ENCODE measurements at regions not wholly inside any gene's neighbourhood (a gene's known extent, or its start where the extent isn't known, plus 50 kb on each side); places are given as distances from the start of the nearest gene placed in this dataset.

DNA sequence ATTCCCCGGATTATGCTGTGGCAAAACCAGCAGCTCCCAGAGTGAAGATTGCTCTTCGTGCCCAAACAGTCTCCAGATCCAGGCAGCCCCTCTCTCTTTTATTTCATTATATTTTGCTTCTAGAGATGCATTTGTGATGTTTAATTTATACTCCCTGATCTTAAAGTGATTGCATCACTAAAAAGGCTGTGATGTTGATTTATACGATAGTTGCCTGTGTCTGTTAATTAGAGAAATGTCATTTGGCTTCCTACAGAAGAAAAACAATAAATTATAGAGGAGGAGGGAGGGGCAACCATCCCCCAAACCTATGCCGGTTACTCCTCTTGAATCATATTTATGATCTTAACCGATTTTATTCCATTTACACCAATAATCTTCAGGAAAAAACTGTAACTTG, 615.3 kb downstream of the TOX3 start:
- no TSS peak for BruUV-seq (replicated peaks)
- no peak for TF ChIP-seq EZH2phosphoT487 (IDR thresholded peaks at IDR 0.05; ENCODE audit: borderline replicate concordance, low read depth, low read length)
- TF ChIP-seq, protein P1, sequence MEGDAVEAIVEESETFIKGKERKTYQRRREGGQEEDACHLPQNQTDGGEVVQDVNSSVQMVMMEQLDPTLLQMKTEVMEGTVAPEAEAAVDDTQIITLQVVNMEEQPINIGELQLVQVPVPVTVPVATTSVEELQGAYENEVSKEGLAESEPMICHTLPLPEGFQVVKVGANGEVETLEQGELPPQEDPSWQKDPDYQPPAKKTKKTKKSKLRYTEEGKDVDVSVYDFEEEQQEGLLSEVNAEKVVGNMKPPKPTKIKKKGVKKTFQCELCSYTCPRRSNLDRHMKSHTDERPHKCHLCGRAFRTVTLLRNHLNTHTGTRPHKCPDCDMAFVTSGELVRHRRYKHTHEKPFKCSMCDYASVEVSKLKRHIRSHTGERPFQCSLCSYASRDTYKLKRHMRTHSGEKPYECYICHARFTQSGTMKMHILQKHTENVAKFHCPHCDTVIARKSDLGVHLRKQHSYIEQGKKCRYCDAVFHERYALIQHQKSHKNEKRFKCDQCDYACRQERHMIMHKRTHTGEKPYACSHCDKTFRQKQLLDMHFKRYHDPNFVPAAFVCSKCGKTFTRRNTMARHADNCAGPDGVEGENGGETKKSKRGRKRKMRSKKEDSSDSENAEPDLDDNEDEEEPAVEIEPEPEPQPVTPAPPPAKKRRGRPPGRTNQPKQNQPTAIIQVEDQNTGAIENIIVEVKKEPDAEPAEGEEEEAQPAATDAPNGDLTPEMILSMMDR (conservative IDR thresholded peaks at IDR 0.05; ENCODE audit: low read length), result no peak
- no peaks in the 10 kb centered on the region for H3K9me3 ChIP-seq (ENCODE audit: low read length)

DNA sequence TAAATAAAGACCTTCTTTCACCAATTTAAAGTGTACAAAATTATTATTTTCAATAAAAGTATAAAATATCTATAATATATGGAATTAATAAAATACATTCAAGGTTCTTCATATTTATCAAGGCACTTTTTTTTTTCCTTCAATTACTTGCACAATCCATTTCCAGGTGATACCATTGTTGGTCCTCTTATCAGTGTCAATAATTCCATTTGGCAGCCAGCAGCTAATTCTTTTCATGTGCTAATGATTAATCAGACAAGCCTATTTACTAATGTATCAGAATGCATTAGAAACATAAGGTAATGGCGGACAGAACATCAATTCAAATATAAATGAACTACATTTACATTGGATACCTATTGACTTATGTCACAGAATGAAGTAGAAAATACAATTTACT, 622.2 kb downstream of the TOX3 start:
- BruUV-seq (replicated peaks), result no TSS peak
- H3K9me2 ChIP-seq (ENCODE audit: insufficient read depth, low read length), result no peaks in the 10 kb centered on the region
- intact Hi-C loops (cut with micrococcal nuclease; ENCODE audit: unreplicated experiment), result no loop called here
- H3K4me2 ChIP-seq (ENCODE audit: low read length), result no peak overlapping the region
- H3K4me3 ChIP-seq (ENCODE audit: low read depth, low read length, poor library complexity, severe bottlenecking), result no peak overlapping the region
- ChIA-PET POLR2A (interaction anchor here (1.2 kb wide), 1 partner anchor 31 kb away, joined by 3 read pairs; no protein-coding TSS in a partner anchor), CTCF (ENCODE audit: unreplicated experiment) (no interaction called here)
- H3K4me1 ChIP-seq (ENCODE audit: insufficient read depth, low read length, poor library complexity, severe bottlenecking), result no peaks in the 10 kb centered on the region
- no peaks in the 10 kb centered on the region for H3K9me3 ChIP-seq (ENCODE audit: low read length)
- H2AFZ ChIP-seq (ENCODE audit: low read length), result no peak overlapping the region
- H3K36me3 ChIP-seq (ENCODE audit: insufficient read depth, low read length), result no peaks in the 10 kb centered on the region
- no peaks in the 10 kb centered on the region for H3K79me2 ChIP-seq (ENCODE audit: insufficient read depth, low read depth, low read length)
- TF ChIP-seq, protein P1 (conservative IDR thresholded peaks at IDR 0.05; ENCODE audit: low read length), result no peak
- no peak for TF ChIP-seq EZH2phosphoT487 (IDR thresholded peaks at IDR 0.05; ENCODE audit: borderline replicate concordance, low read depth, low read length)
- no peaks in the 10 kb centered on the region for H4K20me1 ChIP-seq (ENCODE audit: insufficient read depth, low read length)
- no peak for DNase-seq (ENCODE audit: low spot score)
- H3K27ac ChIP-seq (ENCODE audit: low read depth, low read length, poor library complexity, severe bottlenecking), result no peak overlapping the region

More for the DNA sequence above, 615.3 kb downstream of the TOX3 start:
- DNase-seq (ENCODE audit: low spot score), result no peak
- Histone ChIP-seq H2AFZ (ENCODE audit: low read length) (no peak overlapping the region), H3K27ac (ENCODE audit: low read depth, low read length, poor library complexity, severe bottlenecking) (no peak overlapping the region), H3K4me1 (ENCODE audit: insufficient read depth, low read length, poor library complexity, severe bottlenecking) (no peaks in the 10 kb centered on the region), H3K4me3 (ENCODE audit: low read depth, low read length, poor library complexity, severe bottlenecking) (no peak overlapping the region), H4K20me1 (ENCODE audit: insufficient read depth, low read length) (no peaks in the 10 kb centered on the region), H3K4me2 (ENCODE audit: low read length) (no peak overlapping the region), H3K36me3 (ENCODE audit: insufficient read depth, low read length) (no peaks in the 10 kb centered on the region), H3K9me2 (ENCODE audit: insufficient read depth, low read length) (no peaks in the 10 kb centered on the region), H3K79me2 (ENCODE audit: insufficient read depth, low read depth, low read length) (no peaks in the 10 kb centered on the region)
- ChIA-PET POLR2A (no interaction called here), CTCF (ENCODE audit: unreplicated experiment) (no interaction called here)
- intact Hi-C loops (cut with micrococcal nuclease; ENCODE audit: unreplicated experiment), result no loop called here

DNA sequence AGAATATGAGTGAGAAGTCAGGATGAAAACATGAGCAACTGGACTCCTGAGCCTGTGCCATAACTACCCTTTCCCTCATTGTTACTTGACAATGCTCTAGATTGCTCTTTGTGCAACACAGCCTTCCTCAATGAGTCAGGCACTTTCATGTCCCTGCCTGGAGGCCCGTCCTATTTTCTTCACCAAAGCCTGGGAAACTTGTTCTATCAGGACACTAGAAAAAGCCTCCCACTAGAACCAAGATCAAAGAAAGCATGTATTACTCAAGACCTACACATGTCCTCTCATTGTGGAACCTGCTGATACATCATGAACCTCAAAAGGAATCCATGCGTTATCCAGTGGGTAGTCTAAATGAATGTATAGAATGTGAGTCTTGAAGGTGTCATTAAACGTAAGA, 624.5 kb downstream of the TOX3 start:
- no peak for TF ChIP-seq EZH2phosphoT487 (IDR thresholded peaks at IDR 0.05; ENCODE audit: borderline replicate concordance, low read depth, low read length)
- TF ChIP-seq, protein P1 (conservative IDR thresholded peaks at IDR 0.05; ENCODE audit: low read length), result no peak
- Histone ChIP-seq H3K27ac (ENCODE audit: low read depth, low read length, poor library complexity, severe bottlenecking) (no peak overlapping the region), H3K9me2 (ENCODE audit: insufficient read depth, low read length) (no peaks in the 10 kb centered on the region), H3K9me3 (ENCODE audit: low read length) (no peaks in the 10 kb centered on the region), H3K4me3 (ENCODE audit: low read depth, low read length, poor library complexity, severe bottlenecking) (no peak overlapping the region), H3K4me2 (ENCODE audit: low read length) (no peak overlapping the region), H4K20me1 (ENCODE audit: insufficient read depth, low read length) (no peaks in the 10 kb centered on the region), H3K4me1 (ENCODE audit: insufficient read depth, low read length, poor library complexity, severe bottlenecking) (no peaks in the 10 kb centered on the region), H3K36me3 (ENCODE audit: insufficient read depth, low read length) (no peaks in the 10 kb centered on the region), H3K79me2 (ENCODE audit: insufficient read depth, low read depth, low read length) (no peaks in the 10 kb centered on the region), H2AFZ (ENCODE audit: low read length) (no peak overlapping the region)
- intact Hi-C loops (cut with micrococcal nuclease; ENCODE audit: unreplicated experiment), result no loop called here
- ChIA-PET CTCF (ENCODE audit: unreplicated experiment) (no interaction called here), POLR2A (interaction anchor here (0.6 kb wide), 2 partner anchors 26 to 261 kb away, joined by 3 to 5 read pairs; no protein-coding TSS in a partner anchor)
- BruUV-seq (replicated peaks), result no TSS peak
- DNase-seq (ENCODE audit: low spot score), result no peak

Data from OCI-LY7 (cell line).